HEK293T (cell line): ENCODE measurements at regions not wholly inside any gene's neighbourhood (a gene's known extent, or its start where the extent isn't known, plus 50 kb on each side); places are given as distances from the start of the nearest gene placed in this dataset.

Source experiments
- BHLHE40 ChIP-seq: fragments of 450-650 bp; IDR thresholded peaks from 2 replicates; pipeline ENCODE4 v1.6.1; 2016; ENCODE audit warnings: mild to moderate bottlenecking, moderate library complexity, borderline replicate concordance
- CTBP1 ChIP-seq: fragments of 450-650 bp; IDR thresholded peaks from 2 replicates; pipeline ENCODE4 v1.6.1; 2016; ENCODE audit warnings: borderline replicate concordance
- FOXK2 ChIP-seq: fragments of 450-650 bp; IDR thresholded peaks from 2 replicates; pipeline ENCODE4 v1.6.1; 2016; ENCODE audit warnings: mild to moderate bottlenecking
- FOXM1 ChIP-seq: fragments of 450-650 bp; IDR thresholded peaks from 2 replicates; pipeline ENCODE4 v1.6.1; 2017; ENCODE audit warnings: mild to moderate bottlenecking, borderline replicate concordance
- LEF1 ChIP-seq: fragments of 450-650 bp; IDR thresholded peaks from 2 replicates; pipeline ENCODE4 v1.6.1; 2017; ENCODE audit warnings: mild to moderate bottlenecking, borderline replicate concordance
- NFRKB ChIP-seq: fragments of 450-650 bp; IDR thresholded peaks from 2 replicates; pipeline ENCODE4 v1.6.1; 2016; ENCODE audit warnings: mild to moderate bottlenecking, moderate library complexity
- SP1 ChIP-seq: fragments of 450-650 bp; IDR thresholded peaks from 2 replicates; pipeline ENCODE4 v1.6.1; 2017
- SUZ12 ChIP-seq: fragments of 450-650 bp; IDR thresholded peaks from 2 replicates; pipeline ENCODE4 v1.6.1; 2016; ENCODE audit warnings: mild to moderate bottlenecking
- TARDBP ChIP-seq: fragments of 450-650 bp; IDR thresholded peaks from 2 replicates; pipeline ENCODE4 v1.6.1; 2016
- ZNF384 ChIP-seq: fragments of 450-650 bp; IDR thresholded peaks from 2 replicates; pipeline ENCODE4 v1.6.1; 2016

GRCh38 chr2:164205347-164205746 lies 415.9 kb downstream of the GRB14 start:
- TF ChIP-seq SP1: no peak
- no peak for TF ChIP-seq ZNF384
- TF ChIP-seq CTBP1: no peak
- no peak for TF ChIP-seq SUZ12
- TF ChIP-seq BHLHE40: no peak
- no peak for TF ChIP-seq FOXK2
- no peak for TF ChIP-seq TARDBP
- TF ChIP-seq LEF1: no peak
- no peak for TF ChIP-seq FOXM1
- no peak for TF ChIP-seq NFRKB
